Right cardiac atrium (tissue), 5 donors: ENCODE measurements at regions not wholly inside any gene's neighbourhood (a gene's known extent, or its start where the extent isn't known, plus 50 kb on each side); places are given as distances from the start of the nearest gene placed in this dataset.

ENCODE experiments used
- ATAC-seq, 2 donors: fragments of 200-7000 bp; cut with Tn5 transposase; one replicate each; pipeline versions ENCODE4 v1.8.0 to v1.9.1; 2020; ENCODE audit warnings: moderate library complexity in 2 of 2, mild to moderate bottlenecking in 1 of 2
- DNase-seq, 3 donors: peaks; one replicate each; pipeline ENCODE4 v3.0.0-alpha.2; 2020
- H3K27ac ChIP-seq: one replicate; pipeline ENCODE4 v1.5.1; 2013; ENCODE audit warnings: mild to moderate bottlenecking, low read length, control low read depth, moderate library complexity
- H3K27me3 ChIP-seq: one replicate; pipeline ENCODE4 v1.6.1; 2013; ENCODE audit not compliant: control insufficient read depth, insufficient read depth
- H3K4me1 ChIP-seq: one replicate; pipeline ENCODE4 v1.6.1; 2013; ENCODE audit warnings: low read length; ENCODE audit not compliant: control insufficient read depth, insufficient read depth
- H3K4me3 ChIP-seq: one replicate; pipeline ENCODE4 v1.5.1; 2013; ENCODE audit warnings: low read length, control low read depth
- H3K9me3 ChIP-seq: one replicate; pipeline ENCODE4 v1.6.1; 2013; ENCODE audit warnings: low read length; ENCODE audit not compliant: control insufficient read depth
- WGBS: extraction: QIAGEN DNeasy Blood & Tissue Kit; methylation state at CpG from one replicate; pipeline ENCODE4 v1.1.7; 2013; 5-methylcytosine and 5-hydroxymethylcytosine counted together
- intact Hi-C, 4 donors: fragments of 100-400 bp; cut with DNase I; formaldehyde crosslinking; loops; one replicate each; pipeline versions ENCODE4 v1.11.0 to v1.14.0; 2022 to 2023
- donor health status: healthy with polysubstance abuse.
- donor health status: DM: no; HTN: yes; CAD: no.
- donor health status: DM: no; HTN: no; CAD: no.
- donor health status: DM: no; HTN: yes; CAD: no; lungs with severe emphysema.
- donor health status: DM: yes; HTN: yes; CAD: no.

- 9% methylated on average over 29 of the region's 29 CpGs for WGBS
- DNase-seq (peak; percentile 96 to 98 (median 97)), ATAC-seq (peak; percentile 57 to 68)
- Histone ChIP-seq H3K4me3 (no peak overlapping the region), H3K27ac (peak overlapping the region; percentile 81), H3K27me3 (no peaks in the 10 kb centered on the region), H3K4me1 (peaks cover 17% of the 10 kb centered on the region), H3K9me3 (no peaks in the 10 kb centered on the region)
- intact Hi-C loops, result loop anchor here in 3 of 4 donors (2.0 to 5.0 kb wide), 4 partner anchors 38 to 132 kb away; partner anchors contain the start of gene HES1 (in 1 of the 3)
Measured at GRCh38 chr3:194269610-194270145, 81.5 kb downstream of the CPN2 start.

GRCh38 chr3:194270627-194271459 is 80.3 kb downstream of the CPN2 start:
- peak; percentile 62 to 81 for ATAC-seq

GRCh38 chr3:194271460-194272035 is 79.6 kb downstream of the CPN2 start:
- Histone ChIP-seq H3K27me3 (no peaks in the 10 kb centered on the region), H3K4me3 (no peak overlapping the region), H3K4me1 (peaks cover 14% of the 10 kb centered on the region), H3K27ac (peak overlapping the region; percentile 87), H3K9me3 (no peaks in the 10 kb centered on the region)
- intact Hi-C loops, result loop anchor here in 1 of 4 donors (2.0 to 5.0 kb wide), 2 partner anchors 36 to 131 kb away; no protein-coding TSS in a partner anchor
- WGBS, result 56% methylated on average over 15 of the region's 15 CpGs
- no peak for ATAC-seq
- DNase-seq, result no peak

More at GRCh38 chr3:194270627-194271459, 80.3 kb downstream of the CPN2 start:
- Histone ChIP-seq H3K27ac (peak overlapping the region; percentile 90), H3K4me1 (peaks cover 16% of the 10 kb centered on the region), H3K4me3 (no peak overlapping the region), H3K27me3 (no peaks in the 10 kb centered on the region), H3K9me3 (no peaks in the 10 kb centered on the region)
- intact Hi-C loops, result loop anchor here in 1 of 4 donors (2.0 to 5.0 kb wide), 2 partner anchors 36 to 130 kb away; no protein-coding TSS in a partner anchor
- peak; percentile 88 to 95 (median 94) for DNase-seq
- WGBS, result 19% methylated on average over 19 of the region's 19 CpGs

- peak overlapping the region; percentile 71 for H3K27ac ChIP-seq
- DNase-seq (no peak), ATAC-seq (no peak)
- no peaks in the 10 kb centered on the region for H3K27me3 ChIP-seq
- intact Hi-C loops, result loop anchor here in 1 of 4 donors (5.0 kb wide), 1 partner anchor 35 kb away; no protein-coding TSS in a partner anchor
- no peaks in the 10 kb centered on the region for H3K9me3 ChIP-seq
- peaks cover 16% of the 10 kb centered on the region for H3K4me1 ChIP-seq
- WGBS, result 92% methylated on average over 11 of the region's 11 CpGs
- H3K4me3 ChIP-seq, result no peak overlapping the region
Measured at GRCh38 chr3:194272221-194272620, 78.9 kb downstream of the CPN2 start.

GRCh38 chr3:194272861-194273742 is 78.0 kb downstream of the CPN2 start:
- no peaks in the 10 kb centered on the region for H3K27me3 ChIP-seq
- peaks cover 14% of the 10 kb centered on the region for H3K4me1 ChIP-seq
- no peak overlapping the region for H3K4me3 ChIP-seq
- no peaks in the 10 kb centered on the region for H3K9me3 ChIP-seq
- peak overlapping the region; percentile 26 for H3K27ac ChIP-seq
- 61% methylated on average over 32 of the region's 32 CpGs for WGBS
- DNase-seq (no peak), ATAC-seq (no peak)
- intact Hi-C loops, result loop anchor here in 1 of 4 donors (5.0 kb wide), 1 partner anchor 34 kb away; no protein-coding TSS in a partner anchor

GRCh38 chr3:194273743-194274310 is 77.3 kb downstream of the CPN2 start:
- Histone ChIP-seq H3K4me1 (peaks cover 16% of the 10 kb centered on the region), H3K27me3 (no peaks in the 10 kb centered on the region), H3K4me3 (no peak overlapping the region), H3K27ac (no peak overlapping the region), H3K9me3 (no peaks in the 10 kb centered on the region)
- DNase-seq, result no peak
- WGBS, result 91% methylated on average over 7 of the region's 7 CpGs
- intact Hi-C loops, result loop anchor here in 1 of 4 donors (5.0 kb wide), 1 partner anchor 33 kb away; no protein-coding TSS in a partner anchor
- ATAC-seq, result no peak

GRCh38 chr3:194274424-194275085 is 76.6 kb downstream of the CPN2 start:
- no peak for ATAC-seq

GRCh38 chr3:194275291-194275690 is 75.8 kb downstream of the CPN2 start:
- no peak overlapping the region for H3K27ac ChIP-seq
- intact Hi-C loops, result loop anchor here in 1 of 4 donors (5.0 kb wide), 1 partner anchor 37 kb away; no protein-coding TSS in a partner anchor
- DNase-seq, result no peak
- H3K4me3 ChIP-seq, result no peak overlapping the region
- H3K27me3 ChIP-seq, result no peaks in the 10 kb centered on the region
- no peaks in the 10 kb centered on the region for H3K9me3 ChIP-seq
- 71% methylated on average over 8 of the region's 8 CpGs for WGBS
- peaks cover 20% of the 10 kb centered on the region for H3K4me1 ChIP-seq
- no peak for ATAC-seq

More at GRCh38 chr3:194274424-194275085, 76.6 kb downstream of the CPN2 start:
- intact Hi-C loops, result loop anchor here in 2 of 4 donors (5.0 kb wide), 2 partner anchors 33 to 38 kb away; no protein-coding TSS in a partner anchor
- 75% methylated on average over 4 of the region's 4 CpGs for WGBS
- no peaks in the 10 kb centered on the region for H3K9me3 ChIP-seq
- no peak for DNase-seq
- H3K4me3 ChIP-seq, result no peak overlapping the region
- no peak overlapping the region for H3K27ac ChIP-seq
- H3K4me1 ChIP-seq, result peaks cover 17% of the 10 kb centered on the region
- no peaks in the 10 kb centered on the region for H3K27me3 ChIP-seq

- Histone ChIP-seq H3K27me3 (no peaks in the 10 kb centered on the region), H3K4me3 (no peak overlapping the region), H3K27ac (no peak overlapping the region), H3K9me3 (no peaks in the 10 kb centered on the region), H3K4me1 (peaks cover 18% of the 10 kb centered on the region)
- WGBS, result 61% methylated on average over 8 of the region's 8 CpGs
- no peak for ATAC-seq
- DNase-seq, result no peak
- intact Hi-C loops, result loop anchor here in 1 of 4 donors (5.0 kb wide), 1 partner anchor 37 kb away; no protein-coding TSS in a partner anchor
Measured at GRCh38 chr3:194275721-194276120, 75.4 kb downstream of the CPN2 start.
